Thyroid gland (tissue), 4 donors: ENCODE measurements at regions not wholly inside any gene's neighbourhood (a gene's known extent, or its start where the extent isn't known, plus 50 kb on each side); places are given as distances from the start of the nearest gene placed in this dataset.
"Not testable (repeated sequence)": the region's sequence is repeated elsewhere in the genome, so short reads cannot be mapped to it uniquely, and the experiment has no call there.

ENCODE experiments used
- DNase-seq, 2 donors: peaks; one replicate each; pipeline ENCODE4 v3.0.0-alpha.2; 2019
- H3K27ac ChIP-seq, 3 donors: fragments of 200-600 bp; sonication (generic); 1 replicate in 2 of 3; 2 replicates in 1 of 3; pipeline ENCODE4 v1.5.1; 2016 to 2019; ENCODE audit warnings: mild to moderate bottlenecking in 1 of 3, moderate library complexity in 1 of 3
- H3K27me3 ChIP-seq: fragments of 200-600 bp; sonication (generic); one replicate; pipeline ENCODE4 v1.5.1; 2019
- H3K36me3 ChIP-seq, 2 donors: fragments of 200-600 bp; sonication (generic); one replicate each; pipeline ENCODE4 v1.5.1; 2016 to 2019
- H3K4me1 ChIP-seq, 2 donors: fragments of 200-600 bp; sonication (generic); one replicate each; pipeline ENCODE4 v1.5.1; 2017 to 2019
- H3K4me3 ChIP-seq, 3 donors: fragments of 200-600 bp; sonication (generic); replicated peaks in 1 of 3; 1 replicate in 2 of 3; 2 replicates in 1 of 3; pipeline ENCODE4 v1.5.1; 2016; ENCODE audit warnings: mild to moderate bottlenecking in 1 of 3
- H3K9me3 ChIP-seq: fragments of 200-600 bp; sonication (generic); one replicate; pipeline ENCODE4 v1.5.1; 2017
- CTCF ChIP-seq, 6 experiments: fragments of 200-600 bp in 3 of 6; fragments of 450-650 bp in 3 of 6; sonication (generic) in 3 of 6; IDR thresholded peaks; one replicate each; pipeline ENCODE4 v1.5.1; 2016 to 2019; ENCODE audit warnings: antibody characterized with exemption in 6 of 6, mild to moderate bottlenecking in 2 of 6, inconsistent platforms in 1 of 6, moderate library complexity in 1 of 6
- POLR2A ChIP-seq, 2 donors: fragments of 450-650 bp; IDR thresholded peaks; one replicate each; pipeline ENCODE4 v1.6.1; 2017; ENCODE audit warnings: antibody characterized with exemption in 2 of 2, mild to moderate bottlenecking in 2 of 2, moderate library complexity in 1 of 2
- WGBS, 2 donors: methylation state at CpG; one replicate each; pipeline ENCODE4 v1.1.5; 2017; 5-methylcytosine and 5-hydroxymethylcytosine counted together
- intact Hi-C: fragments of 100-400 bp; cut with DNase I; formaldehyde crosslinking; loops from one replicate; pipeline ENCODE4 v1.15.1; 2023

GRCh38 chr5:99453196-99453595 is 524.4 kb upstream of the CHD1 start:
- H3K9me3 ChIP-seq, result no peaks in the 10 kb centered on the region
- WGBS, 2 donors, result 73 to 86% methylated on average over 2 of the region's 2 CpGs
- intact Hi-C loops, result no loop called here
- no peak overlapping the region for H3K27ac ChIP-seq
- H3K27me3 ChIP-seq, result no peaks in the 10 kb centered on the region
- no peak for TF ChIP-seq CTCF (IDR thresholded peaks at IDR 0.05)
- TF ChIP-seq POLR2A (IDR thresholded peaks at IDR 0.05), result no peak
- no peaks in the 10 kb centered on the region for H3K36me3 ChIP-seq
- DNase-seq, result no peak
- H3K4me1 ChIP-seq, result no peaks in the 10 kb centered on the region
- no peak overlapping the region for H3K4me3 ChIP-seq

GRCh38 chr5:99449786-99450185 is 521.0 kb upstream of the CHD1 start:
- Histone ChIP-seq H3K36me3 (no peaks in the 10 kb centered on the region), H3K9me3 (no peaks in the 10 kb centered on the region), H3K27ac (no peak overlapping the region), H3K4me1 (no peaks in the 10 kb centered on the region), H3K4me3 (no peak overlapping the region), H3K27me3 (no peaks in the 10 kb centered on the region)
- intact Hi-C loops, result no loop called here
- TF ChIP-seq POLR2A (IDR thresholded peaks at IDR 0.05), result no peak
- WGBS, 2 donors, result 51 to 56% methylated on average over 3 of the region's 3 CpGs
- DNase-seq, result no peak

- intact Hi-C loops, result no loop called here
- WGBS, 2 donors, result 89 to 93% methylated on average over 1 of the region's 1 CpG
- DNase-seq, result no peak
- no peak overlapping the region for H3K4me3 ChIP-seq
- no peaks in the 10 kb centered on the region for H3K4me1 ChIP-seq
- no peak for TF ChIP-seq CTCF (IDR thresholded peaks at IDR 0.05)
- TF ChIP-seq POLR2A (IDR thresholded peaks at IDR 0.05), result no peak
- H3K36me3 ChIP-seq, result no peaks in the 10 kb centered on the region
- no peaks in the 10 kb centered on the region for H3K27me3 ChIP-seq
- no peaks in the 10 kb centered on the region for H3K9me3 ChIP-seq
- H3K27ac ChIP-seq, result no peak overlapping the region
Observed at GRCh38 chr5:99445805-99446204, 517.0 kb upstream of the CHD1 start.

- Histone ChIP-seq H3K27me3 (no peaks in the 10 kb centered on the region), H3K4me3 (no peak overlapping the region), H3K36me3 (no peaks in the 10 kb centered on the region), H3K27ac (no peak overlapping the region), H3K9me3 (no peaks in the 10 kb centered on the region), H3K4me1 (no peaks in the 10 kb centered on the region)
- no peak for TF ChIP-seq CTCF (IDR thresholded peaks at IDR 0.05)
- 83 to 89% methylated on average over 3 of the region's 3 CpGs for WGBS, 2 donors
- no peak for DNase-seq
- intact Hi-C loops, result no loop called here
Observed at GRCh38 chr5:99441235-99441634, 512.4 kb upstream of the CHD1 start.

GRCh38 chr5:99438619-99439018 is 509.8 kb upstream of the CHD1 start:
- no peak for DNase-seq
- H3K27me3 ChIP-seq, result no peaks in the 10 kb centered on the region
- intact Hi-C loops, result no loop called here
- no peak overlapping the region for H3K4me3 ChIP-seq
- no peak overlapping the region for H3K27ac ChIP-seq
- TF ChIP-seq POLR2A (IDR thresholded peaks at IDR 0.05) (no peak), CTCF (IDR thresholded peaks at IDR 0.05) (no peak)
- H3K4me1 ChIP-seq, result no peaks in the 10 kb centered on the region
- WGBS, 2 donors, result 92% methylated on average over 7 of the region's 7 CpGs
- no peaks in the 10 kb centered on the region for H3K9me3 ChIP-seq
- no peaks in the 10 kb centered on the region for H3K36me3 ChIP-seq

- Histone ChIP-seq H3K36me3 (no peaks in the 10 kb centered on the region), H3K27ac (no peak overlapping the region), H3K4me3 (no peak overlapping the region), H3K27me3 (no peaks in the 10 kb centered on the region), H3K9me3 (no peaks in the 10 kb centered on the region), H3K4me1 (no peaks in the 10 kb centered on the region)
- DNase-seq, result no peak
- TF ChIP-seq POLR2A (IDR thresholded peaks at IDR 0.05), result no peak
- no peak for TF ChIP-seq CTCF (IDR thresholded peaks at IDR 0.05)
- intact Hi-C loops, result no loop called here
Observed at GRCh38 chr5:99437986-99438385, 509.2 kb upstream of the CHD1 start.

GRCh38 chr5:99423396-99423795 is 494.6 kb upstream of the CHD1 start:
- DNase-seq, H3K36me3 ChIP-seq, H3K27me3 ChIP-seq, H3K4me1 ChIP-seq, H3K27ac ChIP-seq, intact Hi-C loops, H3K4me3 ChIP-seq, H3K9me3 ChIP-seq: not testable (repeated sequence)
- no CpG with 5 or more reads among the region's 3 CpGs for WGBS, 2 donors

GRCh38 chr5:99418640-99419039 is 489.8 kb upstream of the CHD1 start:
- DNase-seq, H3K4me1 ChIP-seq, intact Hi-C loops, H3K36me3 ChIP-seq, H3K27ac ChIP-seq, H3K4me3 ChIP-seq, H3K27me3 ChIP-seq, H3K9me3 ChIP-seq: not testable (repeated sequence)
- 23 to 31% methylated on average over 1 of the region's 1 CpG for WGBS, 2 donors

- no CpG with 5 or more reads among the region's 30 CpGs for WGBS, 2 donors
- intact Hi-C loops, H3K27me3 ChIP-seq, H3K36me3 ChIP-seq, DNase-seq, H3K27ac ChIP-seq, H3K9me3 ChIP-seq, H3K4me3 ChIP-seq, H3K4me1 ChIP-seq: not testable (repeated sequence)
Observed at GRCh38 chr5:99410386-99410785, 481.6 kb upstream of the CHD1 start.
